ENCODE measurements at regions not wholly inside any gene's neighbourhood (a gene's known extent, or its start where the extent isn't known, plus 50 kb on each side); places are given as distances from the start of the nearest gene placed in this dataset.
"Not testable (repeated sequence)": the region's sequence is repeated elsewhere in the genome, so short reads cannot be mapped to it uniquely, and the experiment has no call there.

- DNase-seq (ENCODE audit: low spot score), result no peak
These were observed 97.6 kb upstream of the SIM2 start for GRCh38 chr21:36601362-36601761.

GRCh38 chr21:36602735-36603134 lies 96.2 kb upstream of the SIM2 start:
- DNase-seq (ENCODE audit: low spot score), result no peak

GRCh38 chr21:36603221-36603620 lies 95.7 kb upstream of the SIM2 start:
- no peak for DNase-seq (ENCODE audit: low spot score)

- DNase-seq (ENCODE audit: low spot score), result no peak
These were observed 93.5 kb upstream of the SIM2 start for GRCh38 chr21:36605426-36605825.

GRCh38 chr21:36606287-36606982 lies 92.5 kb upstream of the SIM2 start:
- DNase-seq (ENCODE audit: low spot score), result no peak

- DNase-seq (ENCODE audit: low spot score), result no peak
These were observed 92.0 kb upstream of the SIM2 start for GRCh38 chr21:36606983-36607325.

GRCh38 chr21:36608041-36608896 lies 90.6 kb upstream of the SIM2 start:
- no peak for DNase-seq (ENCODE audit: low spot score)

- DNase-seq (ENCODE audit: low spot score), result no peak
These were observed 90.1 kb upstream of the SIM2 start for GRCh38 chr21:36608897-36609225.

GRCh38 chr21:36609654-36610053 lies 89.3 kb upstream of the SIM2 start:
- DNase-seq (ENCODE audit: low spot score), result no peak

- DNase-seq (ENCODE audit: low spot score), result no peak
These were observed 88.7 kb upstream of the SIM2 start for GRCh38 chr21:36610201-36610600.

GRCh38 chr21:36610935-36611334 lies 88.0 kb upstream of the SIM2 start:
- no peak for DNase-seq (ENCODE audit: low spot score)

- DNase-seq (ENCODE audit: low spot score), result no peak
These were observed 87.5 kb upstream of the SIM2 start for GRCh38 chr21:36611379-36611778.

- DNase-seq (ENCODE audit: low spot score), result no peak
These were observed 85.9 kb upstream of the SIM2 start for GRCh38 chr21:36613059-36613458.

GRCh38 chr21:36613554-36613953 lies 85.4 kb upstream of the SIM2 start:
- DNase-seq (ENCODE audit: low spot score), result no peak

- DNase-seq (ENCODE audit: low spot score), result no peak
These were observed 83.5 kb upstream of the SIM2 start for GRCh38 chr21:36615274-36615964.

- DNase-seq (ENCODE audit: low spot score), result not testable (repeated sequence)
These were observed 82.1 kb upstream of the SIM2 start for GRCh38 chr21:36616773-36617172.

GRCh38 chr21:36621794-36622193 lies 77.1 kb upstream of the SIM2 start:
- DNase-seq (ENCODE audit: low spot score), result not testable (repeated sequence)

- DNase-seq (ENCODE audit: low spot score), result no peak
These were observed 74.8 kb upstream of the SIM2 start for GRCh38 chr21:36624105-36624504.

- no peak for DNase-seq (ENCODE audit: low spot score)
These were observed 72.1 kb upstream of the SIM2 start for GRCh38 chr21:36626791-36627190.

- DNase-seq (ENCODE audit: low spot score), result no peak
These were observed 71.7 kb upstream of the SIM2 start for GRCh38 chr21:36627242-36627641.

- no peak for DNase-seq (ENCODE audit: low spot score)
These were observed 70.8 kb upstream of the SIM2 start for GRCh38 chr21:36628106-36628505.

- DNase-seq (ENCODE audit: low spot score), result no peak
These were observed 70.0 kb upstream of the SIM2 start for GRCh38 chr21:36628761-36629460.
